IPS-18c (cell line): ENCODE measurements at regions not wholly inside any gene's neighbourhood (a gene's known extent, or its start where the extent isn't known, plus 50 kb on each side); places are given as distances from the start of the nearest gene placed in this dataset.
"Not testable (repeated sequence)": the region's sequence is repeated elsewhere in the genome, so short reads cannot be mapped to it uniquely, and the experiment has no call there.

Source experiments
- H3K4me3 ChIP-seq: 2 replicates; pipeline ENCODE4 v1.7.0; 2013; ENCODE audit warnings: low read depth, mild to moderate bottlenecking, low read length, moderate library complexity; ENCODE audit not compliant: insufficient read depth
- H3K9me3 ChIP-seq: one replicate; pipeline ENCODE4 v1.6.1; 2013; ENCODE audit warnings: mild to moderate bottlenecking, low read length, moderate library complexity; ENCODE audit not compliant: control insufficient read depth, insufficient read depth

GRCh38 chr17:47066841-47067682, 88.0 kb upstream of the RPRML start:
- Histone ChIP-seq H3K9me3 (no peaks in the 10 kb centered on the region), H3K4me3 (peak overlapping the region; percentile 96)

DNA sequence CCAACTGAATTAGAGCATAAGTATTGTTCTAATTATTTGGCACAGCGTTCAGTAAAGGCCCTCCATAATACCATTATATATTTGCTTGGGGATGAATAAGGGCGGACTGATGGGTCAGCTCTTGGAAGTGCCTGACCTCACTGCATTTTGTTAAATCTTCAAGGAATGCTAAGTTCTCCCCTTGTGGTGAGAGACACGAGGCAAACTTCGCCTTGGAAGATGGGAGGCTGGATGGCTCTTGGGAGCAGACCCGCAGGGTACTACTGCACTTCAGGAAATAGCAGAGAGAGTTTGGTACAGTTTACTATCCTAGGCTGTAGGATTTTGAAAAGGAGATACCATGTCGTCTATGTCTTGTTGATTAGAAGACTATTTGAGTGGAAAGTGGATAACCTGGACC, 87.0 kb upstream of the RPRML start:
- Histone ChIP-seq H3K9me3 (no peaks in the 10 kb centered on the region), H3K4me3 (no peak overlapping the region)

DNA sequence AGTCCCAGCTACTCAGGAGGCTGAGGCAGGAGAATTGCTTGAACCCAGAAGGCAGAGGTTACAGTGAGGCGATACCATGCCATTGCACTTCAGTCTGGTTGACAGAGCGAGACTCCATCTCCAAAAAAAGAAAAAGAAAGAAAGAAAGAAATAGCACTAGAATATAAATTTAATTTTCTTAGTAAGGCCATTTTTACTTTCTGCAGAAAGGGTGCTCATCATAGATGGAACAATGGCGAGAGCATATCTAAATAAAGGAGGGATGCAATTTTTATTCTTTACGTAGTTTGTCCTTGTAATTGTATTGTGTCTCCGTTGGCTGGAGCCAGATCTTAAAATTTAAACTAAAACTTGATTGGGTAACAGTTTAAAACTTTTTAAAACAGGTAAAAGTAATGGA, 85.6 kb upstream of the RPRML start:
- Histone ChIP-seq H3K9me3 (no peaks in the 10 kb centered on the region), H3K4me3 (no peak overlapping the region)

DNA sequence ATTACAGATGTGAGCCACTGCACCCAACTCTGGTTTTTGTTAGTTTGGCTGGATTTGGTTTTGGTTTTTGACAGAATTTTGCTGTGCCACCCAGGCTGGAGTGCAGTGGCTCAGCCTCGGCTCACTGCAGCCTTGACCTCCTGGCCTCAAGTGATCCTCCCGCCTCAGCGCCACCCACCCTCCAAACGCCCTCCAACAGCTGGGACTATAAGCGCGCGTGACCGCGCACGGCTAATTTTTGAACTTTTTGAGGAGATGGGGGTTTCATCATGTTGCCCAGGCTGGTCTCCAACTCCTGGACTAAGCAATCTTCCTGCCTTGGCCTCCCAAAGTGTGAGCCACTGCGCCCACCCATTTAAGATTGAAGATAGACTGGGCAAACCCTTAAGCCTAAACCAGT, 84.4 kb upstream of the RPRML start:
- Histone ChIP-seq H3K9me3 (no peaks in the 10 kb centered on the region), H3K4me3 (no peak overlapping the region)

DNA sequence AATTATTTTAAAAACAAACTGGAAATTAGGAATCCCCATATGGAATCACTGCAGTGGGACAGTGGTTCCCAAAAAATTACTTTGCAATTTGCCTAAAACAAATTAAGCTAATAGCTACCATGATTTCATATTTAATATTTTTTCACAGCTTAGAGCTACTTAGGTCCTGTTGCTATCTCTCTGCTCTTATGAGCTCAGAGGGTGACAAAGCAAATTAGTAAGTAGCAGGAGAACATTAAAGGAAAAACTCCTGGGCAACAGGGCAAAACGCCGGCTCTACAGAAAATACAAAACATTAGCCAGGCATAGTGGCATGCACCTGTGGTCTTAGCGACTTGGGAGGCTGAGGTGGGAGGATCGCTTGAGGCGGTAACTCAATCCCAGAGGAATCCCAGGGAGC, 83.8 kb upstream of the RPRML start:
- H3K9me3 ChIP-seq, H3K4me3 ChIP-seq: not testable (repeated sequence)

DNA sequence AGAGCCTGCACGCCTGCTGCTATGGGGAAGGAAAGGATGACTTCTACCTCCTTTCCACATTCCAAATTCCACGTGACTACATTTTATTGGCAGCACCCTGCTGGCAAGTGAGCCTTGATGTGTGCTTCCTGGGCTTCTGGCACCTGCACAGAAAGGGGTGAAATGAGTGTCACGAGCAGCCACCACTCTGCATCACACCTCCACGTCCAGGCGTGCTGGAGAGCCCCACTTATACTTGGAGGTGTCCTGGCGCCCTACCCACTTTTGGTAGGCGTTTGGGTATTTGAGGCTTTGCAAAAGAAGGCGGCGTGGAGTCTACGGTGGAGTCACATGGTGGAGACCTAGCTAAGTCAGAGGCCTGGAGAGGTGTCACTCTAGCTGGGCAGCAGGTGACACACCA, 81.0 kb upstream of the RPRML start:
- not testable (repeated sequence) for H3K4me3 ChIP-seq, H3K9me3 ChIP-seq

- Histone ChIP-seq H3K9me3 (no peaks in the 10 kb centered on the region), H3K4me3 (no peak overlapping the region)
Measured at GRCh38 chr17:47057830-47058229, 78.8 kb upstream of the RPRML start.

DNA sequence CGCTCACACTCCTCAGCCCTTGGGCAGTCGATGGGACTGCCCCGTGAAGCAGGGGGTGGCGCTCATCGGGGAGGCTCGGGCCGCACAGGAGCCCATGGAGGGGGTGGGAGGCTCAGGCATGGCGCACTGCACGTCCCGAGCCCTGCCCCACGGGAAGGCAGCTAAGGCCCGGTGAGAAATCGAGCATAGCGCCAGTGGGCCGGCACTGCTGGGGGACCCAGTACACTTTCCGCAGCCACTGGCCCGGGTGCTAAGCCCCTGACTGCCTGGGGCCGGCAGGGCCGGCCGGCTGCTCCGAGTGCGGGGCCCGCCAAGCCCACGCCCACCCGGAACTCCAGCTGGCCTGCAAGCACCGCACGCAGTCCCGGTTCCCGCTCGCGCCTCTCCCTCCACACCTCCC, 78.2 kb upstream of the RPRML start:
- not testable (repeated sequence) for H3K9me3 ChIP-seq, H3K4me3 ChIP-seq

DNA sequence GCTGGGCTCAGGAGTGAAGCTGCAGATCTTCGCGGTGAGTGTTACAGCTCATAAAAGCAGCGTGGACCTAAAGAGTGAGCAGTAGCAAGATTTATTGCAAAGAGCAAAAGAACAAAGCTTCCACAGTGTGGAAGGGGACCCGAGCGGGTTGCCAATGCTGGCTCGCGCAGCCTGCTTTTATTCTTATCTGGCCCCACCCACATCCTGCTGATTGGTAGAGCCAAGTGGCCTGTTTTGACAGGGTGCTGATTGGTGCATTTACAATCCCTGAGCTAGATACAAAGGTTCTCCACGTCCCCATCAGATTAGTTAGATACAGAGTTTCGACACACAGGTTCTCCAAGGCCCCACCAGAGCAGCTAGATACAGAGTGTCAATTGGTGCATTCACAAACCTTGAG, 77.6 kb upstream of the RPRML start:
- not testable (repeated sequence) for H3K9me3 ChIP-seq, H3K4me3 ChIP-seq
